ENCODE measurements at regions not wholly inside any gene's neighbourhood (a gene's known extent, or its start where the extent isn't known, plus 50 kb on each side); places are given as distances from the start of the nearest gene placed in this dataset.
"Not testable (repeated sequence)": the region's sequence is repeated elsewhere in the genome, so short reads cannot be mapped to it uniquely, and the experiment has no call there.

DNA sequence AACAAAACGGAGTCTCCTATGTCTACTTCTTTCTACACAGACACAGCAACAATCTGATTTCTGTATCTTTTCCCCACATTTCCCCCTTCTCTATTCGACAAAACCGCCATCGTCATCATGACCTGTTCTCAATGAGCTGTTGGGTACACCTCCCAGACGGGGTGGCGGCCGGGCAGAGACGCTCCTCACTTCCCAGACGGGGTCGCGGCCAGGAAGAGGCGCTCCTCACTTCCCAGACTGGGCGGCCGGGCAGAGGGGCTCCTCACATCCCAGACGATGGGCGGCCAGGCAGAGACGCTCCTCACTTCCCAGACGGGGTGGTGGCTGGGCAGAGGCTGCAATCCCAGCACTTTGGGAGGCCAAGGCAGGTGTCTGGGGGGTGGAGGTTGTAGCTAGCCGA lies 158.2 kb upstream of the MYRIP start:
- TF ChIP-seq, protein P1, sequence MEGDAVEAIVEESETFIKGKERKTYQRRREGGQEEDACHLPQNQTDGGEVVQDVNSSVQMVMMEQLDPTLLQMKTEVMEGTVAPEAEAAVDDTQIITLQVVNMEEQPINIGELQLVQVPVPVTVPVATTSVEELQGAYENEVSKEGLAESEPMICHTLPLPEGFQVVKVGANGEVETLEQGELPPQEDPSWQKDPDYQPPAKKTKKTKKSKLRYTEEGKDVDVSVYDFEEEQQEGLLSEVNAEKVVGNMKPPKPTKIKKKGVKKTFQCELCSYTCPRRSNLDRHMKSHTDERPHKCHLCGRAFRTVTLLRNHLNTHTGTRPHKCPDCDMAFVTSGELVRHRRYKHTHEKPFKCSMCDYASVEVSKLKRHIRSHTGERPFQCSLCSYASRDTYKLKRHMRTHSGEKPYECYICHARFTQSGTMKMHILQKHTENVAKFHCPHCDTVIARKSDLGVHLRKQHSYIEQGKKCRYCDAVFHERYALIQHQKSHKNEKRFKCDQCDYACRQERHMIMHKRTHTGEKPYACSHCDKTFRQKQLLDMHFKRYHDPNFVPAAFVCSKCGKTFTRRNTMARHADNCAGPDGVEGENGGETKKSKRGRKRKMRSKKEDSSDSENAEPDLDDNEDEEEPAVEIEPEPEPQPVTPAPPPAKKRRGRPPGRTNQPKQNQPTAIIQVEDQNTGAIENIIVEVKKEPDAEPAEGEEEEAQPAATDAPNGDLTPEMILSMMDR (IDR thresholded peaks at IDR 0.05), result not testable (repeated sequence)
- TF ChIP-seq POLR2AphosphoS5, POLR2A, EP300 (IDR thresholded peaks at IDR 0.05): not testable (repeated sequence)

Data from gastroesophageal sphincter (tissue), 3 donors.